ENCODE measurements at regions not wholly inside any gene's neighbourhood (a gene's known extent, or its start where the extent isn't known, plus 50 kb on each side); places are given as distances from the start of the nearest gene placed in this dataset.
A peak's percentile ranks its signal among the peaks of the same experiment; 100 is the strongest.
"Not testable (repeated sequence)": the region's sequence is repeated elsewhere in the genome, so short reads cannot be mapped to it uniquely, and the experiment has no call there.

DNA sequence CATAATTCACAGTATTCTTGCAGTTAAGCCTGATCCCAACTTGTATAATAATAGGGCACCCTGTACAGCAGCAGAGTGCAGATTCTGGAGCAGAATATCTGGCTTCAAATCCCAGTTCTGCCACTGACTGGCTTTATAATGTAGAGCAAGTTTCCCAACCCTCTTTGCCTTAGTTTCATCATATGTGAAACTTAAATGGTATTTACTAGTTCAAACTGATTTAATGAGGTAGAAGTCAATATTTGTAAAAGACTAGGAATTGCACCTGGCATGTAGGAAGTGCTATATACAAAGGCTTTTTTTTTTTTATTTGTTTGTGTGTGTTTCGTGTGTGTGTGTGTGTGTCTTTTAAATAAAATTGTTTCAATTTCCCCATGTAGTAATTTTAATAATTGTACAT is 125.9 kb downstream of the CCER1 start:
- no peak for DNase-seq

DNA sequence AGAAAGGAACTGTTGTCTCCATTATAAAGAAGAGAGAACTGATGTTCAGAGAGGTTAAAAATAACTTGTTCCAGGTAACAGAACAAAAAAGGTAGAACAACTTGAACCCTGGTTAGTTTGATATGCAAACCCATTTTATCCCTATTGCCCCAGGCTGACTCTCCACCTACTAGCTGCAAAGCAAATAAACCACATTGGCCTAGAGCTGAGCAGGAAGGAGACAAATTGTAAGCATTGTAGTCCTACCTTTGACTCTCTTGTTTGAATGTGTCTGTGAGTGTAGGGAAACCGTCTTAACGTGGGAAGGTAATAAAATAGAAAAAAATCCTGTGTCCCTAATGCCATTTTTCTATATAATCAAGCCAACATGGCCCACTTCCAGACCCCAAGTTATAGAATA is 126.4 kb downstream of the CCER1 start:
- no peak for DNase-seq

GRCh38 chr12:90827567-90827966 is 127.4 kb downstream of the CCER1 start:
- DNase-seq, result no peak

GRCh38 chr12:90826036-90826435 is 128.9 kb downstream of the CCER1 start:
- no peak for DNase-seq

GRCh38 chr12:90823859-90824258 is 131.1 kb downstream of the CCER1 start:
- DNase-seq, result no peak

- DNase-seq, result no peak
Observed at GRCh38 chr12:90819709-90820108, 135.3 kb downstream of the CCER1 start.

- peak in 1 of 51 donors; percentile 65 for DNase-seq
Observed at GRCh38 chr12:90816353-90817089, 138.5 kb downstream of the CCER1 start.

DNA sequence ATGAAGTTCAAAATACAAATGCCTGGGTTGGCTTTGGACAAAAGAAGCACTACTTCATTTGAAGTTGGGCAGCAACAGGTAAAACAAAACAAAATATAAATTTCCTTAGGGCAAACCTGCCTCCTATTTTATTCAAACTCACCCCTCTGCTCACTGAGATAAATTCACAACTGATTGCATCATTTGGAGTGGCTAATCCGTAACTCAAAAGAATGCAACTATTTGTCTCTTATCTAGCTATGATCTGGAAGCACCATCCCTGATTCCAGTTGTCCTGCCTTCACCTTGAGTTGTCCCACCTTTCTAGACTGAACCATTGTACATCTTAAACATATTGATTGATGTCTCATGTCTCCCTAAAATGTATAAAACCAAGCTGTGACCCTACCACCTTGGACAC is 145.0 kb downstream of the CCER1 start:
- DNase-seq, result no peak

GRCh38 chr12:90808568-90808967 is 146.4 kb downstream of the CCER1 start:
- DNase-seq, result no peak

GRCh38 chr12:90802727-90803126 is 152.2 kb downstream of the CCER1 start:
- DNase-seq, result no peak

DNA sequence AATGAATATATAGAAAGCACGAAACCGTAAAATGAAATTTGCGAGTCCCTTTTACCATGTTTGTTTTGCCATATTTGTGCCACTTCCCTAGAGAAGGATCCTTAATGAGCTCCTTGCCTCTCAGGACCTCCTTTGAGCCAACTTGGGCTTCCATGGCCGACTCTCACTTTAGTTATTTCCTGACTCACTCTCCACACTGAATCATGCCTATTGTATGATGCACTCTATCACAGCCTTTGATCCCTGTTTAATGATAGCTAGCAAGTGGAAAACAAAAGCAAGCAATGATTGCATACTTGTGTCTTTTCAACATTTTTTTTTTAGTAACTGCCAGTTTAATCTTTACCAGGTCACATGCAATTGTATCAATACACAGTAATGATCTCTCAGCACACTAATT is 153.2 kb downstream of the CCER1 start:
- no peak for DNase-seq

DNA sequence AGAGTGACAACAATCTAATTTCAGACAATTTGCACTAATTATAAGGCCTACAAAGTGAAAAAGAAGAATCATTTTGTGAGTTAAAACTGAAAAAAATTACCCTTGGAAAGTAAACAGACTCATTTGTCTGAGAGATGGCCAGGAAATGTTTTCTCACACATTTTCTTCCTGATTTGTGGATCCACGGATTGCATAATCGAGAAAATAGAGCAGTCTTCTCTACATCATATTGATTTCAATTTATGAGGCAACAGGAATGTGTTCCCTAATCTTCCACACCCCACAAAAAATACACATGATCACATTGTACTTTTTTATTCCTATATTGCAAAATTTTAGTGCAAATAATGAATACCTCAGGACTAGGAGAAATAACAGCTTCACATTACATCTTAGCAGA is 160.8 kb downstream of the CCER1 start:
- no peak for DNase-seq

DNA sequence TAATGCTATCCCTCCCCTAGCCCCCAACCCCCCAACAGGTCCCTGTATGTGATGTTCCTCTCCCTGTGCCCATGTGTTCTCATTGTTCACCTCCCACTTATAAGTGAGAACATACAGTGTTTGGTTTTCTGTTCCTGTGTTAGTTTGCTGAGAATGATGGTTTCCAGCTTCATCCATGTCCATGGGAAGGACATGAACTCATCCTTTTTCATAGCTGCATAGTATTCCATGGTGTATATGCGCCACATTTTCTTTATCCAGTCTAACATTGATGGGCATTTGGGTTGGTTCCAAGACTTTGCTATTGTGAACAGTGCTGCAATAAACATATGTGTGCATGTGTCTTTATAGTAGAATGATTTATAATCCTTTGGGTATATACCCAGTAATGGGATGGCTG is 162.3 kb downstream of the CCER1 start:
- not testable (repeated sequence) for DNase-seq

DNA sequence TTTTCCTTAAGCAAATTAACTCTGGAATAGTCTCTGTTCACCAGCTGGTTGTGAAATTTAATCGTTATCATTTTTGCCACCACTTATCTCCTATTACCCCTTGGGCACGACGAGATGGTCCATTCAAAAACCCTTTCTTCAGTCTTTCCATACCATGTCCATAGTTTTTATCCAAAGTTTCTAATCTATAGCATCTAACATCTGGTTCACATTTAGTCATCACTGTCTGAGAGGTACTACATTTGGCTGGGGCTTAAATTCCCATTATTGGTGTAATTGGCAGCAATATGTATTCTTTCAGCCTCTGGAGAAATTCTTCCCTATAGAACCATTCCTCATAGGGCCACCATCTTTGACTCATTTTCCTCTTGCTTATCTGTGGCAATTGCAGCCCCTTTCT is 163.5 kb downstream of the CCER1 start:
- DNase-seq, result no peak

DNA sequence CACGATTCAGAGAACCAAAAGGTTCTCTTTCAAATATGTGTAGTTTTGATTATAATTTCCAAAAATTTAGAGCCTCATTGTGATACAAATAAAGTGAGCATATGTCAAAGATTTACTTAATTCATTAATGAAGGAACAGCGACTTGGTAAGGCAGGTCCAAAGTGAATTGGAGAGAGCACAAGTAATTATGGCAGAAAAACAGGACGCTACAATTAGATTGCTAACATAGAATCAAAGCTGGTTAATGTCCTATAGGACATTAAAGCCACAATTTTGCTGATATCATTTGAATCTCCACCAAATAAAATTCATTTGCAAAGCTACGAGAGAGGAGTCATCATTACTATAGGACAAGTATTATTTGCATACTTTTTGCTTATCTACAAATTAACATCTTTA is 164.2 kb downstream of the CCER1 start:
- DNase-seq, result no peak

- DNase-seq, result no peak
Observed at GRCh38 chr12:90773491-90773890, 181.5 kb downstream of the CCER1 start.

- DNase-seq, result no peak
Observed at GRCh38 chr12:90770861-90771260, 184.1 kb downstream of the CCER1 start.

DNA sequence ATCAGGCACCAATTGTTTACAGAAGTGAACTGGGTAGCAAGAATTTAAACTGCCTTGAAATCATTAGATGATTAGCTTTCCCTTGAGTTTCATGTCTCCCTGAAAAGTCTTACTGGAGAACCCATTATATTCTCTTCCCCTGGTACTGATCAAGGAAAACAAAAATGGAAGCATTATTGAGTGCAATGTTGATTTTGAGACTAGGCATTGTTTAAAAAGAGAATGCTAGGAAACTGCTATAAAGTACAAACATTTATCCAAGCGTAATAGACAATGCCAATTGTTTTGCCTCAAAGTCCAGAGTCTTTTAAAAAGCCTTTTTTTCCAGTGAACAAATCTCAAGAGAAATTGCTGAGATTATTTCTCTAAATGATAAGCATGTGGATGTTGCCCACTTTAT is 197.0 kb downstream of the CCER1 start:
- DNase-seq, result no peak

GRCh38 chr12:90745211-90745610 is 209.8 kb downstream of the CCER1 start:
- no peak for DNase-seq

DNA sequence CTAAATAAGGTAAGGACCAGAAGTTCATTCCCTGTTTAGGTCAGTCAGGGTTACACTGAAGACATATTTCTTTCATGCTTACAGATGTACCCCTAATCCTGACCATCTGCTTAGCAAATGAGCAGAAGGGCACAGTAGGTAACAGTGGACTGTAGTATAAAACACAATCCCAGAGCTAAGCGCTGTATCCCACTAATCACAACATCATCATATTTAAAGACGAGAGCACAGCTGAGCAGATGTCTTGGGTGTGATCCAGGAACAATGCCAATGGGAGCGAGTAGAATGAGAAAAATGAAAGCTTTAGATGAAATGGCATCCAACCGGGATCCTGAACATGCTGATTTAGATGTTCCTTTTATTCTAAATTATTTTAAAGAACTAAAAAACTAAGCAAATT is 213.4 kb downstream of the CCER1 start:
- no peak for DNase-seq

DNA sequence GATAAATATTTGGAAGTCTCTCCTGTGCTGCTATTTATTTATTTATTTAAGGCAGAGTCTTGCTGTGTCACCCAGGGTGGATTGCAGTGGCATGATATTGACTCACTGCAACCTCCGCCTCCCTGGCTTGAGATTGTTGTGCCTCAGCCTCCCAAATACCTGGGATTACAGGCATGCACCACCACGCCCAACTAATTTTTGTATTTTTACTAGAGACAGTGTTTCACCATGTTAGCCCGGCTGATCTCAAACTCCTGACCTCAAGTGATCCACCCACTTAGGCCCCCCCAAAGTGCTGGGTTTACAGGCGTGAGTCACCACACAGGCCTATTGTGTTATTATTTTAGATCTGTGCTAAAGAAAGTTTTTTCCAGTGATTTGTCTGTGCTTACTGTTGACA is 225.2 kb downstream of the CCER1 start:
- no peak for DNase-seq

GRCh38 chr12:90712671-90713070 is 242.3 kb downstream of the CCER1 start:
- no peak for DNase-seq

- DNase-seq, result no peak
Observed at GRCh38 chr12:90710711-90711110, 244.3 kb downstream of the CCER1 start.

DNA sequence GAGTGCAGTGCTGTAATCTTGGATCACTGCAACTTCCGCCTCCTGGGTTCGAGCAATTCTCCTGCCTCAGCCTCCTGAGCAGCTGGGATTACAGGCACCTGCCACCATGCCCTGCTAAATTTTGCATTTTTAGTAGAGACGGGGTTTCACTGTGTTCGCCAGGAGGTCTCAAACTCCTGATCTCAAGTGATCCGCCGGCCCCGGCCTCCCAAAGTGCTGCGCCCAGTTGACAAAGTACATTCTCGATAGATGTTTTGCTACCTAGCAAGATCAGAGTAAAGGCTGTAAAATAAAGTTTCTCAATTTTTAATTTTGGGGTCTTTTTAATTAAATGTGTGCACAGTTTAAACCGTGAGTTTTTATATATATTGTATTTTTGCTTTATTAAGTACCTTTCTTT is 248.9 kb downstream of the CCER1 start:
- no peak for DNase-seq

Data from hypothalamus (tissue), 51 donors.